ENCODE measurements at regions not wholly inside any gene's neighbourhood (a gene's known extent, or its start where the extent isn't known, plus 50 kb on each side); places are given as distances from the start of the nearest gene placed in this dataset.

DNA sequence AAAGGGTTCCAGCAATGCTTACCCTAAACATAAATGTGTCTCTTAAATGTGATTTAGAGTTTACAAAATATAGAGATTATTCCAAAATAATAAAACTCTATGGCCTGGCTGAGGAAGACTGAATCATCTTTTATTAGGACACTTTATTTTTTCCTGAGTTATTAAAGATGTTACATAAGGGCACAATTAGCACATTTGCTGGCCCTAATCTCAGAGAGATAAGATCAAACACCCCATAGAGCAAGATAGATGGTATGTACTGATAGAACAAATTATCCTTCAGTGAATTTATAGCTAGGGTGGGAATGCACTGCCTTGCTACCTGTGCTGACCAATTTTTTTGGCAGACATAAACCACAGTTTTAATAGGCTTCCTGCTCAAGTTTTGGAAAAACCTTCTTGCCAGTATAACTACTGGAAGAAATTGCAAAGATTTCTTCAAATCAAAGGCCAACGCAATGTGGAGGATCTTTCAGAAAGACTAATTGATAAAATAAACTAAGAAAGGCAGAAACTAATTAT is 367.1 kb upstream of the MPDZ start:
- TF ChIP-seq, protein P1, sequence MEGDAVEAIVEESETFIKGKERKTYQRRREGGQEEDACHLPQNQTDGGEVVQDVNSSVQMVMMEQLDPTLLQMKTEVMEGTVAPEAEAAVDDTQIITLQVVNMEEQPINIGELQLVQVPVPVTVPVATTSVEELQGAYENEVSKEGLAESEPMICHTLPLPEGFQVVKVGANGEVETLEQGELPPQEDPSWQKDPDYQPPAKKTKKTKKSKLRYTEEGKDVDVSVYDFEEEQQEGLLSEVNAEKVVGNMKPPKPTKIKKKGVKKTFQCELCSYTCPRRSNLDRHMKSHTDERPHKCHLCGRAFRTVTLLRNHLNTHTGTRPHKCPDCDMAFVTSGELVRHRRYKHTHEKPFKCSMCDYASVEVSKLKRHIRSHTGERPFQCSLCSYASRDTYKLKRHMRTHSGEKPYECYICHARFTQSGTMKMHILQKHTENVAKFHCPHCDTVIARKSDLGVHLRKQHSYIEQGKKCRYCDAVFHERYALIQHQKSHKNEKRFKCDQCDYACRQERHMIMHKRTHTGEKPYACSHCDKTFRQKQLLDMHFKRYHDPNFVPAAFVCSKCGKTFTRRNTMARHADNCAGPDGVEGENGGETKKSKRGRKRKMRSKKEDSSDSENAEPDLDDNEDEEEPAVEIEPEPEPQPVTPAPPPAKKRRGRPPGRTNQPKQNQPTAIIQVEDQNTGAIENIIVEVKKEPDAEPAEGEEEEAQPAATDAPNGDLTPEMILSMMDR (IDR thresholded peaks at IDR 0.05; ENCODE audit: low read depth, low read length, missing input control), result no peak
- TF ChIP-seq SP1 (IDR thresholded peaks at IDR 0.05) (no peak), ATF3 (IDR thresholded peaks at IDR 0.05) (no peak), RAD21 (IDR thresholded peaks at IDR 0.05) (no peak), EGR1 (IDR thresholded peaks at IDR 0.05; ENCODE audit: low read depth in 2 of 2) (no peak), HNF4G (IDR thresholded peaks at IDR 0.05) (no peak), RXRA (IDR thresholded peaks at IDR 0.05) (no peak), HNF4A (conservative IDR thresholded peaks at IDR 0.05) (no peak), GABPA (IDR thresholded peaks at IDR 0.05 in 1 of 2, conservative IDR thresholded peaks at IDR 0.05 in 1 of 2) (no peak), TAF1 (conservative IDR thresholded peaks at IDR 0.05) (no peak)
- TF ChIP-seq, protein P2, sequence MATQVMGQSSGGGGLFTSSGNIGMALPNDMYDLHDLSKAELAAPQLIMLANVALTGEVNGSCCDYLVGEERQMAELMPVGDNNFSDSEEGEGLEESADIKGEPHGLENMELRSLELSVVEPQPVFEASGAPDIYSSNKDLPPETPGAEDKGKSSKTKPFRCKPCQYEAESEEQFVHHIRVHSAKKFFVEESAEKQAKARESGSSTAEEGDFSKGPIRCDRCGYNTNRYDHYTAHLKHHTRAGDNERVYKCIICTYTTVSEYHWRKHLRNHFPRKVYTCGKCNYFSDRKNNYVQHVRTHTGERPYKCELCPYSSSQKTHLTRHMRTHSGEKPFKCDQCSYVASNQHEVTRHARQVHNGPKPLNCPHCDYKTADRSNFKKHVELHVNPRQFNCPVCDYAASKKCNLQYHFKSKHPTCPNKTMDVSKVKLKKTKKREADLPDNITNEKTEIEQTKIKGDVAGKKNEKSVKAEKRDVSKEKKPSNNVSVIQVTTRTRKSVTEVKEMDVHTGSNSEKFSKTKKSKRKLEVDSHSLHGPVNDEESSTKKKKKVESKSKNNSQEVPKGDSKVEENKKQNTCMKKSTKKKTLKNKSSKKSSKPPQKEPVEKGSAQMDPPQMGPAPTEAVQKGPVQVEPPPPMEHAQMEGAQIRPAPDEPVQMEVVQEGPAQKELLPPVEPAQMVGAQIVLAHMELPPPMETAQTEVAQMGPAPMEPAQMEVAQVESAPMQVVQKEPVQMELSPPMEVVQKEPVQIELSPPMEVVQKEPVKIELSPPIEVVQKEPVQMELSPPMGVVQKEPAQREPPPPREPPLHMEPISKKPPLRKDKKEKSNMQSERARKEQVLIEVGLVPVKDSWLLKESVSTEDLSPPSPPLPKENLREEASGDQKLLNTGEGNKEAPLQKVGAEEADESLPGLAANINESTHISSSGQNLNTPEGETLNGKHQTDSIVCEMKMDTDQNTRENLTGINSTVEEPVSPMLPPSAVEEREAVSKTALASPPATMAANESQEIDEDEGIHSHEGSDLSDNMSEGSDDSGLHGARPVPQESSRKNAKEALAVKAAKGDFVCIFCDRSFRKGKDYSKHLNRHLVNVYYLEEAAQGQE (IDR thresholded peaks at IDR 0.05), result no peak
- TF ChIP-seq, protein P3, sequence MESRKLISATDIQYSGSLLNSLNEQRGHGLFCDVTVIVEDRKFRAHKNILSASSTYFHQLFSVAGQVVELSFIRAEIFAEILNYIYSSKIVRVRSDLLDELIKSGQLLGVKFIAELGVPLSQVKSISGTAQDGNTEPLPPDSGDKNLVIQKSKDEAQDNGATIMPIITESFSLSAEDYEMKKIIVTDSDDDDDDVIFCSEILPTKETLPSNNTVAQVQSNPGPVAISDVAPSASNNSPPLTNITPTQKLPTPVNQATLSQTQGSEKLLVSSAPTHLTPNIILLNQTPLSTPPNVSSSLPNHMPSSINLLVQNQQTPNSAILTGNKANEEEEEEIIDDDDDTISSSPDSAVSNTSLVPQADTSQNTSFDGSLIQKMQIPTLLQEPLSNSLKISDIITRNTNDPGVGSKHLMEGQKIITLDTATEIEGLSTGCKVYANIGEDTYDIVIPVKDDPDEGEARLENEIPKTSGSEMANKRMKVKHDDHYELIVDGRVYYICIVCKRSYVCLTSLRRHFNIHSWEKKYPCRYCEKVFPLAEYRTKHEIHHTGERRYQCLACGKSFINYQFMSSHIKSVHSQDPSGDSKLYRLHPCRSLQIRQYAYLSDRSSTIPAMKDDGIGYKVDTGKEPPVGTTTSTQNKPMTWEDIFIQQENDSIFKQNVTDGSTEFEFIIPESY (IDR thresholded peaks at IDR 0.05), result no peak
- TF ChIP-seq, protein P4, sequence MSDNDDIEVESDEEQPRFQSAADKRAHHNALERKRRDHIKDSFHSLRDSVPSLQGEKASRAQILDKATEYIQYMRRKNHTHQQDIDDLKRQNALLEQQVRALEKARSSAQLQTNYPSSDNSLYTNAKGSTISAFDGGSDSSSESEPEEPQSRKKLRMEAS (IDR thresholded peaks at IDR 0.05), result no peak
